ENCODE measurements at regions not wholly inside any gene's neighbourhood (a gene's known extent, or its start where the extent isn't known, plus 50 kb on each side); places are given as distances from the start of the nearest gene placed in this dataset.
"Not testable (repeated sequence)": the region's sequence is repeated elsewhere in the genome, so short reads cannot be mapped to it uniquely, and the experiment has no call there.

- DNase-seq (ENCODE audit: insufficient read length, low spot score) (no peak), FAIRE-seq (peak; percentile 79)
- TF ChIP-seq POLR2A (IDR thresholded peaks at IDR 0.05; ENCODE audit: low read depth, low read length) = no peak
Measured at GRCh38 chr1:105544475-105544874, 1512.0 kb upstream of the PRMT6 start.

- peak; percentile 66 for FAIRE-seq
- no peak for TF ChIP-seq POLR2A (IDR thresholded peaks at IDR 0.05; ENCODE audit: low read depth, low read length)
Measured at GRCh38 chr1:105556266-105556665, 1500.2 kb upstream of the PRMT6 start.

GRCh38 chr1:105558023-105558422 lies 1498.5 kb upstream of the PRMT6 start:
- TF ChIP-seq POLR2A (IDR thresholded peaks at IDR 0.05; ENCODE audit: low read depth, low read length) = no peak
- DNase-seq (ENCODE audit: insufficient read length, low spot score) (no peak), FAIRE-seq (no peak)

More at GRCh38 chr1:105556266-105556665, 1500.2 kb upstream of the PRMT6 start:
- DNase-seq (ENCODE audit: insufficient read length, low spot score) = no peak

- FAIRE-seq = no peak
- no peak for DNase-seq (ENCODE audit: insufficient read length, low spot score)
- TF ChIP-seq POLR2A (IDR thresholded peaks at IDR 0.05; ENCODE audit: low read depth, low read length) = no peak
Measured at GRCh38 chr1:105565006-105565405, 1491.5 kb upstream of the PRMT6 start.

GRCh38 chr1:105585791-105586190 lies 1470.7 kb upstream of the PRMT6 start:
- no peak for TF ChIP-seq POLR2A (IDR thresholded peaks at IDR 0.05; ENCODE audit: low read depth, low read length)
- FAIRE-seq (no peak), DNase-seq (ENCODE audit: insufficient read length, low spot score) (no peak)

GRCh38 chr1:105591681-105592080 lies 1464.8 kb upstream of the PRMT6 start:
- FAIRE-seq (peak; percentile 50), DNase-seq (ENCODE audit: insufficient read length, low spot score) (no peak)
- no peak for TF ChIP-seq POLR2A (IDR thresholded peaks at IDR 0.05; ENCODE audit: low read depth, low read length)

- no peak for FAIRE-seq
- TF ChIP-seq POLR2A (IDR thresholded peaks at IDR 0.05; ENCODE audit: low read depth, low read length) = no peak
- DNase-seq (ENCODE audit: insufficient read length, low spot score) = no peak
Measured at GRCh38 chr1:105608713-105609112, 1447.8 kb upstream of the PRMT6 start.

GRCh38 chr1:105626276-105626987 lies 1430.0 kb upstream of the PRMT6 start:
- TF ChIP-seq POLR2A (IDR thresholded peaks at IDR 0.05; ENCODE audit: low read depth, low read length) = no peak
- DNase-seq (ENCODE audit: insufficient read length, low spot score) (no peak), FAIRE-seq (no peak)

GRCh38 chr1:105631153-105631744 lies 1425.2 kb upstream of the PRMT6 start:
- DNase-seq (ENCODE audit: insufficient read length, low spot score); FAIRE-seq: not testable (repeated sequence)

GRCh38 chr1:105632342-105633196 lies 1423.9 kb upstream of the PRMT6 start:
- DNase-seq (ENCODE audit: insufficient read length, low spot score) (no peak), FAIRE-seq (no peak)
- no peak for TF ChIP-seq POLR2A (IDR thresholded peaks at IDR 0.05; ENCODE audit: low read depth, low read length)

- TF ChIP-seq POLR2A (IDR thresholded peaks at IDR 0.05; ENCODE audit: low read depth, low read length) = no peak
- DNase-seq (ENCODE audit: insufficient read length, low spot score) (no peak), FAIRE-seq (no peak)
Measured at GRCh38 chr1:105636052-105636451, 1420.4 kb upstream of the PRMT6 start.

- no peak for FAIRE-seq
- DNase-seq (ENCODE audit: insufficient read length, low spot score) = no peak
- no peak for TF ChIP-seq POLR2A (IDR thresholded peaks at IDR 0.05; ENCODE audit: low read depth, low read length)
Measured at GRCh38 chr1:105641407-105641806, 1415.1 kb upstream of the PRMT6 start.

GRCh38 chr1:105652109-105652508 lies 1404.4 kb upstream of the PRMT6 start:
- FAIRE-seq = no peak
- no peak for DNase-seq (ENCODE audit: insufficient read length, low spot score)

GRCh38 chr1:105655032-105655431 lies 1401.4 kb upstream of the PRMT6 start:
- FAIRE-seq (no peak), DNase-seq (ENCODE audit: insufficient read length, low spot score) (no peak)
- TF ChIP-seq POLR2A (IDR thresholded peaks at IDR 0.05; ENCODE audit: low read depth, low read length) = no peak

More at GRCh38 chr1:105652109-105652508, 1404.4 kb upstream of the PRMT6 start:
- TF ChIP-seq POLR2A (IDR thresholded peaks at IDR 0.05; ENCODE audit: low read depth, low read length) = no peak
